NCI-H1436 treated with DMSO at 0.1 percent for 48 hours (cell line): ENCODE measurements at regions not wholly inside any gene's neighbourhood (a gene's known extent, or its start where the extent isn't known, plus 50 kb on each side); places are given as distances from the start of the nearest gene placed in this dataset.
"Not testable (repeated sequence)": the region's sequence is repeated elsewhere in the genome, so short reads cannot be mapped to it uniquely, and the experiment has no call there.

Experiments
- DNase-seq: peaks from one replicate; lab custom pipeline; 2025; lab: John Stamatoyannopoulos, UW

GRCh38 chr18:56488739-56489138 is 149.7 kb downstream of the TXNL1 start:
- no peak for DNase-seq

GRCh38 chr18:56487801-56488200 is 150.6 kb downstream of the TXNL1 start:
- no peak for DNase-seq

- DNase-seq: no peak
These were observed 155.0 kb downstream of the TXNL1 start for GRCh38 chr18:56483386-56483785.

DNA sequence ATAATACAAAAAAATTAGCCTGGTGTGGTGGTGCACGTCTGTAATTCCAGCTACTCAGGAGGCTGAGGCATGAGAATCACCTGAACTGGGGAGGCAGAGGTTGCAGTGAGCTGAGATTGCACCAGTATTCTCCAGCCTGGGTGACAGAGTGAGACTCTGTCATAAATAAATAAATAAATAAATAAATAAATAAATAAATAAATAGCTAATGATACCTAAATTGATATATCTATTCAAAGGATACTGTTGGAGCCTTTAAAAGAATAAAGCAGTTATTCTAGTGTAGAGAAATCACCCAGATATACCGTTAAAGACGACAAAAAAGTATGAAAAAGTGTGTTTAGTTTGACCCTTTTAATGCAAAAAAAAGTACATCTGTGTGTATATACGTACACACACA is 155.6 kb downstream of the TXNL1 start:
- DNase-seq: not testable (repeated sequence)

DNA sequence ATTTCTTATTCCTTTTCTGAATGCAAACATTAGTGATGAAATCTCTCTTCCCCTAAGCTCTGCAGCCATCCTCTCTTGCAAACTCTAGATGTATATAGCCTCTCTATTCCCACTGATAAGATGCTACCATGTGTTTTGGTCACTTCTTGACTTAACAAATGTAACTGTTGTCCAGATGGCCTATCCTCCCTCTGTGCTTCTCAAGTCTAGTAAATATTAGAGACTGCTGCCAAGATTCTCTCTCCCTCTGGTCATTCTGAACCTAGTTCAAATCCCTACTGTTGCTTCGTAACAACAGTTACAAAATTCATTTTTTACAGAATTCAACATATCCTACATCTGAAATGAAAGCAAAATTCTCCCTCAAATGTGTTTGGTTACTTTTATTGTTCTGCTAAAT is 156.6 kb downstream of the TXNL1 start:
- DNase-seq: no peak

GRCh38 chr18:56479841-56480240 is 158.6 kb downstream of the TXNL1 start:
- DNase-seq: no peak

- no peak for DNase-seq
These were observed 163.1 kb downstream of the TXNL1 start for GRCh38 chr18:56475250-56475649.

- DNase-seq: no peak
These were observed 164.9 kb downstream of the TXNL1 start for GRCh38 chr18:56473400-56474024.

- no peak for DNase-seq
These were observed 167.7 kb downstream of the TXNL1 start for GRCh38 chr18:56470406-56471351.

DNA sequence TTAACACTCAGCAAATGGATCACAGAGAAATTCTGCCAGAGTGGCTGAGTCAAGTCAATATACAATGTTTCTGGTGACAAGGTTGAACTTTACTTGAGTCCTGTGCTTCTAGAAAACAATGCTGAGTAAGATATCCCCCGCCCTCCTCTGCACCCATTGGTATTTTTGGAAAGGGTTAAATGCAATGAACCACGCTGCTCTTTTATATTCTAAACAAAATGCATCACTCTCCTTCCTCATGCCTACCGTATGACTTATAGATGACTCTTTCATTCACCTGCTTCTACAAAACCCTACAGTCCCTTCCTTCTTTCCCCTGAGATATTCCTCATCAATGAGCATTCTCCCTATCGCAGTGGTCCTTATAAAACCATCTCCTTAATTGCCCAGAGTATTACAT is 168.8 kb downstream of the TXNL1 start:
- DNase-seq: no peak

GRCh38 chr18:56468396-56468795 is 170.0 kb downstream of the TXNL1 start:
- no peak for DNase-seq

DNA sequence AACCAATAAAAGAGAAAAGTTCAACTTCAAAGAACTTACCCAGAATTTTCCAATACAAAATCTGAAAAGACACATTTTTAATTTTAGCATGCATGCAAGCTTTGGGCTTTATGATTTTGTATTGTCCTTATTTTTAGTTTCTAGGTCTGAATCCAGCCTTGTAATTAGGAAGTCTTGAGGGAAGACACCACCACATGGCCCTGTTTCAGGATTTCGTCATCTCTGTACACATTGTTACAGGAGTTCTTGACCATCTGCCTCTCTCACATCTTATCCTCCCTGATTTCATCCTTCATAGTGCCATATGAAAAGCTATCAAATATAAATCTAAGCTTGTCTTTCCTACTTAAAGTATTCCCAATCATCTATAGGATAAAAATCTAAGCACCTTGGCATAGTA is 176.1 kb downstream of the TXNL1 start:
- DNase-seq: no peak

- DNase-seq: no peak
These were observed 177.2 kb downstream of the TXNL1 start for GRCh38 chr18:56461151-56461550.

GRCh38 chr18:56460581-56460980 is 177.8 kb downstream of the TXNL1 start:
- DNase-seq: no peak

GRCh38 chr18:56458770-56459712 is 179.4 kb downstream of the TXNL1 start:
- no peak for DNase-seq

DNA sequence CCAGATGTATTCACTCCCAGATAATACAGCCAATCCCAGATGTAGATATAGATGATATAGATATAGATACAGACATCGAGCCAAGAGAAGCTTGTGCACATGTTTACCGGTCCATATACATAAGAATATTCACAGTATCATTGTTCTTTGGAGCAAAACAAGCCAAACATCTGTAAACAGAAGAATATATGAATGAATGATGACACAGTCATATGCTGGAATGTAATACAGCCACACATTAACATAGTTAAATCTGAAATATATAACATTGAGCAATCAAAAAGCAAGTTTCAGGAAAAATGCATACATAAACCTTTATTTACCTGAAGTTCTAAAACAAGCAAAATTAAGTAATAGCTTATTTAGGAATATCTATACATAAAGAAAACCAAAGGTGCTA is 182.5 kb downstream of the TXNL1 start:
- DNase-seq: no peak

DNA sequence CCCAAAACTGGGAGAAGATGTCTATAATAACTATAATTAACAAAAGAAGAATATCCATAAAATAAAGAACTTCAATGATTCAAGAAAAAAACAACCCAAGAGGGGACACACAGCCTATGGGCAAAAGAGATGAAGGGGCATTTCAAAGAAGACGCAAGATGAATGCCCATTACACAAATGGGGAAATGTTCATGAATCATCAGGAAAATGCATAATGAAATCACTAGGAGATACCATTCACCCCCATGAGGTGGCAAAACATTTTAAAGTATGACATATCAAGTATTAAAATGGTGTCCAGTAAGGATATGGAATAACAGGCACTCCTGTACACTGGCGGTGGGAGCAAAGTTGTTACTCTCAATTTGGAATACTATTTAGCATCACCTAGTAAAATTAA is 183.3 kb downstream of the TXNL1 start:
- no peak for DNase-seq

DNA sequence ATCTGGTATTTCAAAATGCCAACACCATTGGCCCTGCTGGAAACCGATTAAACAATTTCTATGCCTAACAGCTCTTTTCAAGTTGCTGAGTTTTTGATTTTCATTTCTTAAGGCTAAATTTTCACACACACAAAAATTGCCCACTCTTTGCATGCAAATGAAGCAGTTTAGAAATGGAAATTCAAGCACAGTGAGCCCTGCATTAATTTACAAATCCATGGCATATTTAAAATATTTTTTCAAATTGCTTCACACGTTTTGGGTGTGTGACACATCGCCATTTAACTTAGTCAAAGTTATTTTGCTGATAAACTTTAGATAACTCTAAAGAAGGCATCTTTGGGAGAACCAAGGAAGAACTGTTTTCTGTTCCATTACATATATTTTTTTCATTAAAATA is 184.8 kb downstream of the TXNL1 start:
- no peak for DNase-seq

- no peak for DNase-seq
These were observed 187.2 kb downstream of the TXNL1 start for GRCh38 chr18:56451188-56451587.

DNA sequence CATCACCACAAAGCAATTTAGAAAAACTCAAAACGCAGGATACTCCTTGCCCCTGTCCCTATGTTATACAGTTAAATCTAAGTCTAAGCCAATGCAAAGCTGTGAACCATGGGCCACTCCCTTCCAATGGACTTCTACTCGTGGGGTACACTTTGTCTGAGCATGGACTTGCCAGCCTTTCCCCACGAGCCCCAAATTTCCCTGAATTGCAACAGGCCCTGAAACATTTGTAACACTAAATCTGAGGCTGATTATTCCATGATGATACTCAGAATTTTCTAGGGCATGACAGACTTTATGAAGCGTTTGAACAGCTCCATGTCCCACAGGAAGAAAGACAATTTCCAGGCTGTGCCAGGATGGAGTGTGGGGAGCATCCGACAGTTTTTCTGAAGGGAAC is 189.6 kb downstream of the TXNL1 start:
- DNase-seq: no peak

GRCh38 chr18:56445422-56445821 is 193.0 kb downstream of the TXNL1 start:
- DNase-seq: no peak

- no peak for DNase-seq
These were observed 194.2 kb downstream of the TXNL1 start for GRCh38 chr18:56444201-56444600.
